NT2/D1 (cell line): ENCODE measurements at regions not wholly inside any gene's neighbourhood (a gene's known extent, or its start where the extent isn't known, plus 50 kb on each side); places are given as distances from the start of the nearest gene placed in this dataset.
"Not testable (repeated sequence)": the region's sequence is repeated elsewhere in the genome, so short reads cannot be mapped to it uniquely, and the experiment has no call there.

ENCODE experiments used
- YY1 ChIP-seq: IDR thresholded peaks from 2 replicates; pipeline ENCODE4 v1.6.1; 2011; ENCODE audit not compliant: insufficient read length, insufficient read depth
- ZNF274 ChIP-seq: IDR thresholded peaks from 2 replicates; pipeline ENCODE4 v1.6.1; 2011; ENCODE audit warnings: mild to moderate bottlenecking, low read depth, low read length

- TF ChIP-seq ZNF274, YY1: not testable (repeated sequence)
Measured at GRCh38 chr7:155397758-155398714, 59.9 kb upstream of the EN2 start.
